Endometrium (tissue), 2 donors: ENCODE measurements at regions not wholly inside any gene's neighbourhood (a gene's known extent, or its start where the extent isn't known, plus 50 kb on each side); places are given as distances from the start of the nearest gene placed in this dataset.
"Not testable (repeated sequence)": the region's sequence is repeated elsewhere in the genome, so short reads cannot be mapped to it uniquely, and the experiment has no call there.

ENCODE experiments used
- FAIRE-seq: peaks from 2 replicates; lab custom pipeline; 2012; peaks lifted over from hg19 to GRCh38; lab: Jason Lieb, UNC
- donor health status: control.
- donor health status: control.

DNA sequence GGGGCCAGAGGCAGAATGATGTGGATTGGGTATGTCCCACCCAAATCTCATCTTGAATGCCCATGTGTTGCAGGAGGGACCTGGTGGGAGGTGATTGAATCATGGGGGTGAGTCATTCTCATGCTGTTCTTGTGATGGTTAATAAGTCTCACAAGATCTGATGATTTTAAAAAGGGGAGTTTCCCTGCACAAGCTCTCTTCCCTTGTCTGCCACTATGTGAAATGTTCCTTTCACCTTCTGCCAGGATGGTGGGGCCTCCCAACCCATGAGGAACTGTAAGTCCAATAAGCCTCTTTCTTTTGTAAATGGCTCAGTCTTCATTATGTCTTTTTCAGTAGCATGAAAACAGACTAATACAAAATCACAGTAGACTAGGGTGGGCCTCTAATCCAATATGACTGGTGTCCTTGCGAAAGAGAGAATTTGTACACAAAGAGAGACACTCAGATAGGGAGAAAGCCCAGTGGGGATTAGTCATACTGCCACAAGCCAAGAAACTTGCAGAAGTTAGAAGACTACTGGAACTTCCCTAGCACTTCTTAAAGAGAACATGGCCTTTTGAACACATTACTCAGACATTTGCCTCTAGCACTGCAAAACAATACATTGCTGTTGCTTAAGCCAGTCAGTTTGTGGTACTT lies 68.4 kb downstream of the ANXA1 start:
- no peak for FAIRE-seq

DNA sequence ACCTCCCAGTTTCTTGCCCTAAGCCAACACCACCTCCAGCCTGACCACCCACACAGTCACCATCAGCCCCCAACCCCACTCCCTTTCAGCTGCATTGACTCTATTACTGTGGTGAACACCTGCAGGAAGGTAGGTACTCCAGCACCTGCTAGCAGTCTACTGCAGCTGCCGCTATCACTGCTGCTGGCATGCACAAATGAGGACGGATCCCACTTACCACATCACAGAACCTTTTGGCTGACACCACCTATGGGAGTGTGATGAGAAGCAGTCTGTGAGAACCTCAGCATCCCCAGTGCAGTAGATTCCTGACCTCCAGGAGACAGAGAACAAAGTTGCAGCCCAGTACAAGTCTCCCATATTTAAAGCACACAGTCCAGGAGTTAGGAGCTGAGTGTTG lies 71.9 kb downstream of the ANXA1 start:
- no peak for FAIRE-seq

DNA sequence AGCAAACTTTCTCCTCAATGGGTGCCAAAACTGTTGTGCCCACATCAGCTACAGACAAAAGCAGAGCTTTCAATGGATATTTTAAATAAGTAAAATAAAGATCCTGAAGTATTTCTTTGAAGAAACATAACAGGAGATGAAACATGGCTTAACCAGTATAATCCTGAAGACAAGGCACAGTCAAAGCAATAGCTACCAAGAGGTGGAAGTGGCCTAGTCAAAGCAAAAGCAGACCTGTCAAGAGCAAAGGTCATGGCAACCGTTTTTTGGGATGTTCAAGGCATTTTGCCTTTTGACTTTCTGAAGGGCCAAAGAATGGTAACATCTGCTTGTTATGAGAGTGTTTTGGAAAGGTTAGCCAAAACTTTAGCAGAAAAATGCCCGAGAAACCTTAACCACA lies 77.9 kb downstream of the ANXA1 start:
- no peak for FAIRE-seq

DNA sequence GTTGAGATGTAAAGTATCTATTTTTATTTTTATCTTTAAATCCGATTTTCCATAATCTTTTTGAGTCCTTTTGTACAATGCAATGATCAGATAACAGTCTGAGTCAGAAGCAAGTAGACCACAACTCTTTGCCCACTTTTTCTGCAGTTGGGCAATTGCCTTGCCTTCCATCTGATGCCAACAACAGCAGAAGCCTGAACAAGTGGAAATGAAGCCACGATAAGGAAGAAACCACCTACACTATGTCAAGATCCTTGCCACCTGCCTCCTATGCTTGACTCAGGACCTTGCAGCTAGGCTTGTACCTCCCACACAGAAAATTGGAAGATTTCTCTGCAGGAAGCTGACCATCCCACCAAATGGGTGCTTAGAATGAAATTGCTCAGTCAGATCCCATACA lies 78.6 kb downstream of the ANXA1 start:
- no peak for FAIRE-seq

DNA sequence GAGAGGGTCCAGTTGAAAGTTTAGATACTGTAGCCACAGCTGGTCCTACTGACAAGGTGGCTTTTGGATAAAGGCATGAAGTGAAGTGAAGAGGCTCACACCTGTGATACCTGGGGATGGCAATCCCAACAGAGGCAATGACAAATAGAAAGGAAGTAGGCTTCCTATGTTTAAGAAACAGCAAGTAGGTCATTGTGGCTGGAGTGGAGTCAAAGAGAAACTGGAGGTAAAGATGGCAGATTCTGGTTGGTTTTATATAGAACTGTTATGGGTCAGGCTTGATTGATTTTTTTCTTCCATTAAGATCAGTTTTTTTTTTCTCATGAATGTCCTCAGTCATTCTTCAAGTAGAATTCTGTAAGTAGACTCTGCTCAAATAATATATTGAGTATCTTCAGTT lies 79.5 kb downstream of the ANXA1 start:
- FAIRE-seq, result no peak

DNA sequence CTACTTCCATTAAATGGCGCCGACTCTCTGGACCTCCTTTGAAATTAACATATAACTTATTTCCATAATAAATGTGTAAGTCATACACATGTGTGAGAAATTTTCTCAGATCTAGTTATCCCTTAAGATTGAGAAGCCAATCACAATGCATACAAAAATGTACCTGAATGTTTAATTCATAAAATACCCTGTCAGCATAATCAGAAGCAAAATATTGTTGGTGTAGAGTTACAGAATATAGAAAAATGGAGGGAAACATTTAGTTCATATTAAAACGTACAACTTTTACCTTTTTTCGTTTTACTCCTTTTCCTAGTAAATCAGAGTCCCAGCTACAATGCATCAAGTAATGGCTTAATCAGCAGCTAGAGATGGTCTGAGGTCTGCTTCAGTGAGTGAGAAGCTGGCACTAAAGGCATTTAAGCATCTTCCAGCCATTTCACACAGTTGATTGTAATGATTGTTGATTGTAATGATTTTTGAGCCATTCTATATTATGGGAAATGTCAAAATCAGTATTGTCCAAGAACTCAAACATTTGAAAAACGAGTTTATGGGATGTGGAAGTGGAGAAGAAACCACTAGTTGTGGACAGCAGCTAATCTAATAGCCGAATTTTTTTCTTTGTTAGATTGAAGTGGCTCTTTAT lies 81.8 kb downstream of the ANXA1 start:
- FAIRE-seq, result no peak

DNA sequence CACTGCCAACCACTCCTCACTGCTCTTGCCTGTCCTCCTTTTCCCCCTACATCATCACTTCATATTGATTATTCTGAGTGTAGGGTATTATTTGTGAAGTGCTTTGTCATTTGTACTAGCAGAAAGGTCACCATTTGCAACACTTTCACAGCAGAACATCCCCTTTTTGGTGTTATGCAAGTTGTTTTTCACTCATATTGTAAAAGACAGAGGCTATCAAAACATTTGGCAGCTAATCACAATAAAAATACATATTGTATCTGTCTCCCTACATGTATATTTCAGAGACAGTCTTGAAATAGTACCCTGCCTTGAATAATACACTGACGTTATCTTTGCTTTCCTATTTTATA lies 82.3 kb downstream of the ANXA1 start:
- FAIRE-seq, result no peak

DNA sequence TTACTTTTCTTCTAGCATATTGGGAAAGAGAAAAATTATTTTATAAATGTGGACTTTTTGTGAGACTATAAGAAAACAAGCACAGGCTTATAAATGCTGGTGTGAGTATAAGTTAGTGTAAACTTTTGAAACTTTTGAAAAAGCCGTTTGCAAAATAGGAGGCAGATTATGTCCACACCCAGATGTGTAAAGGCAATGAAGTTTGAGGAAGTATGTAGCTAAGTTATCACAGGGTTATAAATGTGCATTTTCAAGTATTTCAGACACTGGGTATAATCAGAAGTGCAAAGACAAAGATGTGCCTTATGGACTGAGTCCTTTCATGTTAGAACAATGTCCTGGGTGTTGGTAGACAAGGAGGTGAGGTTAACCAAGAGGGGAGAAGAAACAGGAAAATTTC lies 85.5 kb downstream of the ANXA1 start:
- no peak for FAIRE-seq

DNA sequence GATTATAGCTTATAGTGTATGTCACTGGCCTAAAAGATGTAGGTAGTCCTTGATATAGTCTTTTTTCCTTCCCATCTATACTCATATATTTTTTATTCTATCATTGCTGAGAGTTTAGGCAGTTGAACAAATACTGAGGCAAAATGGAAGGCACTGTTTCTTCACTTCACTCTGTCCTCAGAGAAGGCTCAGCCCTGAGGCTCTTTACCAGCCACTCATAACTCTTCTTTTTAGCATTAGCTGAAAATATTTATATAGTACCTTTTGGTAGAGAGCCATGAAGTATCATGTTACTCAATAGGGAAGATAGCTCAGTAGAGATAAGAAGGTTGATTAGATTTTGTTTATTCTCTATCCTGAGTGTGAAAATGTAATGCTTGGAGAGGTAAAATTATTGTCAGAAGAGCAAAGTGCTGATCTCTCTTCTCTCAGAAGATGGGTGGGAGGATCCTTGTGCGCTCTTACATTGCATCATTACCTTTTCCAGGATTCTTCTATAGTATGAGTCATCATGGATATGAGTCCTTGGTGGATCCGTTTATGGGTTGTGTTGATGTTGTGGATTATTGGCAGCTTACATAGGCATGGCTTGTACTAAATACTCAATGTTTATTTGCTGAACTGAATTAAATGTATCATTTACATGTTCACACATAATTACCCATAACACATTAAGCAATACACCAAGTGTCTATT lies 88.1 kb downstream of the ANXA1 start:
- FAIRE-seq, result no peak

DNA sequence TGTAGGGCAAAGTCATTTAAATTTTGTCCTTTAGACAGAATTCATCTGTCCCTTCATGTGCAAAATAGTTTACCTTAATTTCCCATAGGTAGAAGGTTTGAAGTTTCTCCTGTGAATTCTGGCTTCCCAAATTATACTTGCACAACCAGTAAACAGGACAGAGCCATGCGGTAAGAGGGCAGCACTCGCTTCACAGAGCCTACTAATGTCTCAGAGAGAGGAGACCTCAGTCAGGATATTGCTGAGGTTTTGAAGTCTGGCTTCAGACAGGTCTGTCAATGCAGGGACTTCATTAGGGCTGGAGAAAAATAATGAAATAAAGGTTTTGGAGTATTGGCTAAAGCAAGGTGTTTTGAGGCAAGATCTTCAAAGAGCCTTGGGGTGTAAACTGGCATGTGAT lies 91.4 kb downstream of the ANXA1 start:
- FAIRE-seq, result no peak

DNA sequence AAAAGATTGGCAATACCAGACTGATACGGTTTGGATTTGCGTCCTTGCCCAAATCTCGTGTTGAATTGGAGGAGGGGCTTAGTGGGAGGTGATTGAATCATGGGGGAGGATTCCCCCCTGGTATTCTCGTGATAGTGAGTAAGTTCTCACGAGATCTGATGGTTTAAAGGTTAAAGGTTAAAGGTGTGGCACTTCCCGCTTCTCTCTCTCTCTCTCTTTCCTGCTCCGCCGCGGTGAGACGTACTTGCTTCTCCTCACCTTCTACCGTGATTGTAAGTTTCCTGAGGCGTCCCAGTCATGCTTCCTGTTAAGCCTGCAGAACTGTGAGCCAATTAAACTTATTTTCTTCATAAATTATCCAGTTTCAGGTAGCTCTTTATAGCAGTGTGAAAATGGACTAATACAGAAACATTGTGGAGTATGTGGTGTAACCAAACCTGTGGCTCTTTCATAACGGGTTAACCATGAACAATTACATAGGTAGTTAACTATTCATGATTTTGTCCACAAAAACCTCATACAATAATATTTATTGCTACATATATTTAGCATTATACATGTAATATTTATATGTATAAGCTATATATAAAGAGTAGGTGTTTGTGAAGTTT lies 107.5 kb downstream of the ANXA1 start:
- peak; percentile 8 for FAIRE-seq

DNA sequence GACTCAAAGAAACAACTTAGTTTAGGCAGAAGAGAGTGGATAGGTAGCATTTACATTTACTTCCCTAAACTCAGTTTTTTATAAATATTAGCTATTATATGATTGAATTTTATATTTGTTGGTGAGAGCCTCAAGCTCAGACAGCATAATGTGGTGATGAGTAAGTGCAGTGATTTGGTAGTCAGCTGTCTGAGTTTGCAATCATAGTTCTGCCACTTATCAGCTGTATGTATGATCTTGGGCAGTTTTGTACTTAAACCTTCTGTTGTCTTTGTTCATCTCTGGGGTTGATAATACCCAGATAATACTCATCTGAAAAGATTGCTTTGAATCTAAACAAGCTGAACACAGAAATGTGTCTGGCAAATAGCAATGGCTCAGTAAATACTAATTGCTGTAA lies 108.8 kb downstream of the ANXA1 start:
- FAIRE-seq, result no peak

DNA sequence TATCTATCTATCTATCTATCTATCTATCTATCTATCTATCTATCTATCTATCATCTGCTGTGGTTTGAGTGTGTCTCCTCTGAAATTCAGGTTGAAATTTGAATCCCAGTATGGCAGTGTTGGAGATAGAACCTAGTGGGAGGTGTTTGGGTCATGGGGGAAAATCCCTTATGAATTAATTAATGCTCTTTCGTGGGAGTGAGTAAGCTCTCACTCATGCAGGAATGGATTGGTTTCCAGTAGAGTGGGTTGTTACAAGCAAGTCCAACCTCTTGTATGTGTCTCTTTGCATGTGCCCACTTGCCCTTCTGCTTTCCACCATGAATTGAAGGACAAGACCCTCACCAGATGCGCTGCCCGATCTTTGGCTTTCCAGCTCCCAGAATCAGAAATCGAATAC lies 113.0 kb downstream of the ANXA1 start:
- no peak for FAIRE-seq

DNA sequence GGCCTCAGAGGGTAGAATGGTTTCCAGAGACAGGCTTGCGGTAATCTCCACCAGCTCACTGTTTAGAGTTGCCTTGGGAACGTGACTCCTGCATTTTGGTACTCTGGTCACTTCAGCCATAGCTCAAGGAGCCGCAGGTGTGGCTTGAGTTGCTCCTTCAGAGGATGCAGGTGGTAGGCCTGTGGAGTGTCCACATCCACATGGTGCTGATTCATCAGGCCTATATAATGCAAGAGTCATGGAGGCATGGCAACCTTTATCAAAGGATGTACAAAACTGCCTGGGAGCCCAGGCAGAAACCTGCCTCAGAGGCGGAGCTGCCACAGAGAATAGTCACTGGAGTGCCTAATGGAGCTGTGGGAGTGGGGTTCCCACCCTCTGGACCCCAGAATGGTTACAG lies 114.2 kb downstream of the ANXA1 start:
- no peak for FAIRE-seq

DNA sequence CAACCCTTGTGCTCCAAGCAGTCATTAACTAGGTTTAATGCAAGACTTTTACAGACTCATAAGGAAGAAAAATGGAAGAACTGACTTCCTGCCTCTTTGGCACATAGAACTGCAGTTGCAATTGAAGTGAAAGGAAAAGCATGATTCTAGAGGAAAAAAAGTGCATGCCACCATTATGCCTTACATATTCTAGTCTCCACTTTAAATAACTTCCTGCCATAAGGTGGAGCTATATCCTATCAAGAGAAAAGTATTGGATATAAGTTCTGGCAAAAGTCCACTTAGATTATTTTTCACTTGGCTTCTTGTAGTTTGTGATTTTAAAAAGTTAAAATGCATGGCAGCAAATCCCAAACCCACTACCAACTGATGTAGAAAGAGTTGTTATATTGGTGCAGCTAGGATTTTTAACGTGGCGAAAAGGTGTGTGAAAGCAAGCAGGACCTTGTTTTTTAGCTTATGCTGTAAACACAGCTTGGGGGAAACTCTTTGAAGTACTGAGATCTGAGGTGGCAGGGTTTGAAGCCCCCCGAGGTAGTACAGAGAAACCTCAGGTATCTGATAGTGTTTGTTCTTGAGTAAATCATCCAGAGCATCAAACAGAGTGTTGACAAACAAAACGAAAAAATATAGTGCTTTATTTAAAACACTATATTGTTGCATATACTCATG lies 117.9 kb downstream of the ANXA1 start:
- FAIRE-seq, result no peak

DNA sequence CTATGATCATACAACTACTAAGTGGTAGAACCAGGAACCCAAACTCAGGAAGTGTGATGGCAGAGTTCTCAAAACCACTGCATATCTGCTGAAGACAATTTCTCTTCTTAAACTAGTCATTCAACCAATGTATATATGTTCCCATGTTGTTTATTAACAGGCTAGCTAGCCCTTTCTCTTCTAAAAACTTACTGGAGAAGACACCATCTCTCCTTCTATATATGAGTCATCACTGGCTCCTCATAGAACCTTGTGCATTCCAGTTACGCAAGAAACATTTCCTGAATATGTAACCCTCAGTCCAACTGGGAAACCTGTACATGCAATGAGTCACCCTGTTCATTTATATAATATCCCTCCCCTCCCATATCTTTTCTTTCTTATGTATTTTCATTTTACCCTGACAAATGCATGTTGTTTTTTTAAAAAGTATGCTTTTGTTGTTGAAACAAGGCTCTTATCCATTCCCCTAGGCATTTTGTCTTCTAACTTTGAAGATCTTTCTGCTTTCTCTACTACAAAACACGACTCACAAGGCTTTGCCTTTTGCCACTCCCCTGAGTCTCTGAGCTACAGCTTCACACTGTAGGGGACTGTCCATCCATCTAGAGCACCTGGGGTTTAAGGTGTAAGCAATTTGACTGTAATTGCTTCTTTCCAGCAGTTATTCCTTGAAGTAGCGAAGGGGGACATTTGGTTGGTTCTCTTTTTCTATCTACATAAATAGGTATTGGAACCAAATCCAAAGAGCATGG lies 119.5 kb downstream of the ANXA1 start:
- no peak for FAIRE-seq

DNA sequence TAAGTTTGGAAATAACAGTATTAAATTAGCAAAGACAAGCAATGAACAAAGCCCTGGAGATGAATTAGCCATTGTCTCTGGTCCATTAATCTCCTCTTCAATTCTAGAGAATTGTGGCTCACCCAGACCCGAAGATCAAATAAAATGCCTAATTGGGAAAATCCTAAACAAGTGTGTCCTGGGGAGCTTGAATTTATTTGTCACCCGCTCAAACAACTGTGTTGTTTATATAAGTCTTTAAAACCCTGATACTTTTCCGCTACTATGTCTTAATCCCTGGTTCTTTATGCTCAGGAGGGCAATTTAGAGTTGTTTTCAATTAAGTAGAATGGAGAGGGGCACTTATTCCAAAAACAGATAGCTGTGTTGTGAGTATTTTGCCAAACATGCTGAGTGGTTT lies 128.4 kb downstream of the ANXA1 start:
- no peak for FAIRE-seq

DNA sequence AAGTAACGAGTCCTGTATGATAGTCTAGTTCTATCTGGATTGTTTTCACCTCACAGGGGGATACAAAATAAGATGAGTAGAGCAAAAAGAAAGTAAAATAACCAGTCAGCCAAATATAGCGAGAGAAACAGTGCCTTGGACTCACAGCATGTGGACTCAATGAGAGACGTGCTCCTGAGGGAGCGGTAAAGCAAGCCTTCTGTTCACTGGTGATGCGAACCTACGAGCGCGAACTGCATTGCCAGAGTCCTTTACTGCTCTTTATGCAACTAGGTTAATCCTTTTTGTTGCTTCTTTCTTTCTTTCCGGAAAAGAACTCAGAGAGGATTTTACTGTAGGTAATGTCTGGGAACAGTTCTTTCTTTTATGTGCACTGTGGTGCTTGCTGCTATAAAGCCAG lies 132.7 kb downstream of the ANXA1 start:
- FAIRE-seq, result no peak

DNA sequence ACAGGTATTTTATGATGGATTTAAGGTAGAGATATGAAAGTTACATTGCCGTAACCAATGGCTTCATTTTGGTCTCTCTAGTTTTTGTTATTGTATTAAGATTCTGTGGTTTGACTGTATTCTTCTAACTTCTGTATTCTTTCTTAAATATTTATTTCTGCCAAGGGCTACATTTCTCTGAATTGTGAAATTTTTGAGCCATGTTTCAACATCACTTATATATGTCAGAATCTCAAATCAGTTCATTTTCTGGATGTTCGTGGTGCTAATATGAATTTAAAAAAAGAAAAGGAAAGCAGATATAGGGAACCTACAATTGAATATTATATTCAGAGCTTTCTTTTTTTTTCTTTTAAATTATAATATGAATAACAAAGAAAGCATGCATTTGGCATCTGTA lies 142.7 kb downstream of the ANXA1 start:
- FAIRE-seq, result no peak

DNA sequence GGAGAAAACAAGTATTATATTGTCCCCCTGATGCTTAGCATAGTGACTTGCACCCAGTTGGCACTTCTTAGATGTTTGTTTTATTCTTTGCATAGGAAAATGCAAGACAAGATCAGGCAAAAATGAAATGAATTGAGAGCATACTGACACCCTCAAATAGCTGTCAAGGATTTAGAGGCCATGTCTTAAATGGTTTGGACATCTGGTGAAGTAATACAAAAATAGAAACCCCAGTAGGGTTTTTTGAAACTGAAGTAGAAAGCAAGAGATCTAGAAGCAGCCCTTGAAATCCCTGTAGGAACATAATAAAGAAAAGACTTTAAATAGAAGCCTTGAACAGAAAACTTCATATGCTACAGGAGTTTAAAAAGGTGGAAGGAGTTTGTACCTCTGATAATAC lies 174.3 kb downstream of the ANXA1 start:
- FAIRE-seq, result no peak

DNA sequence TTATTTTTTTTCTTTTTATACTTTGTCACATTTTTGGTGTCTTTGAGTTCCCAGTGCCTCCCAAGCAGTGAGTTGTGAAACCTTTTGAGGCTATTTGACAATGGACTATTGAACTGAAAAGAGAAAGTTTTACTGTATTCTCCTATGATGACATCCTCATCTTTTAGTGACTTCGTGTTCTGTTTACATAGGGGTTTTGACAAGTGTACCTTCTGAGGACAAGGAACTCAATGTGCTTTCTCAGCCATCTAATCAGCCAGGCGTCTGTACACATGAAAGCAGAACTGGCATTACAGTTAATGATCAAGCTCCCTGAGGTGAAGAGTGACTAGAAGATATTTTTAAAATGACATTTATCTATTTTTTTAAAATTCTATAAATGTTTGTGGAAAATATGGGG lies 175.5 kb downstream of the ANXA1 start:
- FAIRE-seq, result no peak

DNA sequence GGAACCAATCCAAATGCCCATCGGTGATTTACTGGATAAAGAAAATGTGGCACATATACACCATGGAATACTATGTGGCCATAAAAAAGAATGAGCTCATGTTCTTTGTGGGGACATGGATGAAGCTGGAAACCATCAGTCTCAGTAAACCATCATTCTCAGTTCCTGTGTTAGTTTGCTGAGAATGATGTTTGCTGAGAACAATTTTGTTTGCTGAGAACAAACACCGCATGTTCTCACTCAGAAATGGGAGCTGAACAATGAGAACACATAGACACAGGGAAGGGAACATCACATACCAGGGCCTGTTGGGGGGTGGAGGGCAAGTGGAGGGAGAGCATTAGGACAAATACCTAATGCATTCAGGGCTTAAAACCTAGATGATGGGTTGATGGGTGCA lies 185.5 kb downstream of the ANXA1 start:
- FAIRE-seq, result not testable (repeated sequence)
